NCI-H2171 treated with DMSO at 0.1 percent for 48 hours (cell line): ENCODE measurements at regions not wholly inside any gene's neighbourhood (a gene's known extent, or its start where the extent isn't known, plus 50 kb on each side); places are given as distances from the start of the nearest gene placed in this dataset.
A peak's percentile ranks its signal among the peaks of the same experiment; 100 is the strongest.
"Not testable (repeated sequence)": the region's sequence is repeated elsewhere in the genome, so short reads cannot be mapped to it uniquely, and the experiment has no call there.

Source experiments
- DNase-seq: peaks from one replicate; lab custom pipeline; 2025; lab: John Stamatoyannopoulos, UW

DNA sequence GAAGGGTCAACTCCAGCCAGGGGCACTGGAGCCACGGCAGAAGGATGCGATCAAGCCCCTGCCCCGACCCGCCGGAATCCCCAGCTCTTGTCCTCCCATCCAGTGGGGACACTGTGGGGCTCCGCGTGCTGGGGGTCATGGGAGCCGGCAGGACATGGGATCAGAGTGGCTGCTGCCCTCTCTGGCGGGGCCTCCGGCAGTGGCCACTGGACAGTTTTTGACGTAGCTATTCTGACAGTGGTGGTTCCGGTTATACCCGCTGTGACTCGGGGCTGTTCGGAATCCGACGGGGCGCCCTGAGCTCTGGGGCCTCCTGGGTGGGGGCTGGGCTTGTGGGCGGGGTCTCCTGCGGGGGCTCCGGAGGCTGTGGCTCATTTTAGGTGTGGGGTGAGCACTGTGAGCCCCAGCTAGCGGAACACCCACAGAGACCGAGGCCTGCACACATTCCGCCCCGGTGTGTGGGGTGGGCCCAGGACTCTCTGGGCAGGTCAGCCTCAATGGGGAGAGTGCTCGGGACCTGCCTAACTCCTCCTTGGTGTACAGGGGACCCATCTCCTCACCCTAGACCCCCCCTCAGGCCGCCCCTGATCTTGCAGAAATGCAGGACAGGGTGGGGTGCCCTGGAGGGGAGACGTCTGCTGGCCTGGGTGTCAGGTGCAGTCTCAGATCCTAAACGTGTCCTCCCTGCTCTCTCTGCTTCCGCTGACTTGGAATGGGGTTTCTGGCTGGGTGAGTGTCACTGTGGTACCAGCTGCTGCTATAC is 374.2 kb downstream of the TMEM121 start:
- no peak for DNase-seq

DNA sequence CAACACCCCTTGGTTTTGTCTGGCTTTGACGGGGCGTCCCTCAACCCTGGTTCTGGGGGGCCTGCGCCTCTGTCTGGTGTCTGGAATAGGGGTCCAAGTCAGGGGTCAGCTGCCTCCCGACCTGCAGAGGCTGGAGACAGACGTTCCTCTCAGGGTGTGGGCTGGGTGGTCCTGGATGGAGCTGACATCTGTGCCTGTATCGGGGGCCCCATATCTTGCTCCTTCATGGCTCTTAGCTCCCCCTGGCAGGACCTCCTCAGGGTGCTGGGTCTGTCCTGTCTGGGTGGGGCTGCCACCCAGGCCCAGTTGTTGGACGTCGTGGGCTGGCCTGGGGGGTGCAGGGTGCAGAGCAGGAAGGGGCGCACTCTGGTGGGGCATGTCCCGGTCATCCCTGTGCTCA is 374.8 kb downstream of the TMEM121 start:
- DNase-seq: no peak

DNA sequence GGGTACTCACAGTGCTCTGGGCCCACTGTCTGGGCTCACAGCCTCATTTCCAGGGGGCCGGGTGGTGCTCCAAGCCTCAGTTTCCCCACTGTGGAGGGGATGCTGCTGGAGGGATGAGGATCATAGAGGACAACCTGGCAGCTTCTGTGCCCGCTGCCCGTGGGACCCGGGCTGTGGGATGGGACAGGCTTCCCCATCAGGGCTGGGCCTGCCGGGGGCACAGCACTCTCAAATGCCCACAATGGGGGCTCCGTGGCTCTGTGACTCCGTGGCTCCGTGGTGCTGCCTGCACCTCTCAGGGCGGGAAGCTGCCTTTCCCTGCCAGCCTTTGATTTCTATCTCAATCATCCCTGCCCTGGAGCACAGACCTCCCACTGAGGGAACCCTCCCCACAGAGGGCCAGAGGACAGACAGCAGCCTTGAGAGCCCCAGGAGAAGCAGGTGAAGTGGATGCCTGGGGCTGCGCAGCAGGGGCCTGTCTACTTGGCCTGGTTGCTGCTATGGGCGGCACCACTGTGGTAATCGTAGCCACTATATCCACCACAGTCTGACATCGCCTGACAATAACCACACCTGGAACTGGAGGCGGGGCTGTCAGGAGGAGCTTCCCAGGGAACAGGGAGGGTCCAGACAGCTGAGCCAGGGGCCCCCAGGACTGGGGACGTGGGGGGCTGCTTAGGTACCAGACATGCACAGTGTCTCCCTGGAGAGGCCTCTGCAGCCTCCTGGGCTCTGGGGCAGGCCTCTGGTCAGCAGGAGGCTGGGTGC is 375.9 kb downstream of the TMEM121 start:
- DNase-seq: no peak

- not testable (repeated sequence) for DNase-seq
These were observed 376.4 kb downstream of the TMEM121 start for GRCh38 chr14:105902899-105903165.

- no peak for DNase-seq
These were observed 377.6 kb downstream of the TMEM121 start for GRCh38 chr14:105903971-105904370.

DNA sequence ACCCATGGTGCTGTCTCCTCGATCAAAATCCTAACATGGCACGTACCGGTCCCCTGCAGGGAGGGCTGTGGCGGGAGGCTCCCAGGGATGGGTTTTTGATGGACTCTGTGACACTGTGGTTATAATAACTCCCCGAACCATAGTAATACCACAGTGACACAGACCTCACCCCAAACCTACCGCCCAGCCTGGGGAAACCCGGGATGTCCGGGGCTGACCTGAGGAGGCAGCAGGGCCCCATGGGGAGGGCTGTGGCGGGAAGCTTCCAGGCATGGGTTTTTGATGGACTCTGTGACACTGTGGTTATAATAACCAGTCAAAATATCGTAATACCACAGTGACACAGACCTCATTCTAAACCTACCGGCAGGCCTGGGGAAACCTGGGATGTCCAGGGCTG is 378.0 kb downstream of the TMEM121 start:
- DNase-seq: no peak

- no peak for DNase-seq
These were observed 379.1 kb downstream of the TMEM121 start for GRCh38 chr14:105905456-105905855.

DNA sequence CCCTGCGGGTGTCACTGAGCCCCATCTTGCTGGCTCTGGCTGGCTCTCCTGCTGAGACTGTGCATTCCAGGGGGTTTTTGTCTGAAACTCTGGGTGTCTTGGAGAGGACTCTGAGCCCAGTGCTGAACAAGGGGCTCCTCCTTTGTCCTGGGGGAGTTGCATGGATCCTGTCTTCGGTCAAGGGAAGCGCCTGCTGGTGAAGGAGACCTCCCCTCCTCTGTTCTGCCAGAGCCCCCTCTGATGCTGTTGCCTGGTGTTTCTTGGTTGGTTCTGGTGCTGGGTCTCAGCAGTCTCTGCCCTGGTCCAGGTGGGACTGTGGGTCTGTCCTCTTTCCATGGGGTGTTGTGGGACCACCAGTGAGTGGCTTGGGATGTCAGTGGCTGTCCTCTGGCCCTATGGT is 380.9 kb downstream of the TMEM121 start:
- no peak for DNase-seq

GRCh38 chr14:105908006-105908405 is 381.6 kb downstream of the TMEM121 start:
- no peak for DNase-seq

DNA sequence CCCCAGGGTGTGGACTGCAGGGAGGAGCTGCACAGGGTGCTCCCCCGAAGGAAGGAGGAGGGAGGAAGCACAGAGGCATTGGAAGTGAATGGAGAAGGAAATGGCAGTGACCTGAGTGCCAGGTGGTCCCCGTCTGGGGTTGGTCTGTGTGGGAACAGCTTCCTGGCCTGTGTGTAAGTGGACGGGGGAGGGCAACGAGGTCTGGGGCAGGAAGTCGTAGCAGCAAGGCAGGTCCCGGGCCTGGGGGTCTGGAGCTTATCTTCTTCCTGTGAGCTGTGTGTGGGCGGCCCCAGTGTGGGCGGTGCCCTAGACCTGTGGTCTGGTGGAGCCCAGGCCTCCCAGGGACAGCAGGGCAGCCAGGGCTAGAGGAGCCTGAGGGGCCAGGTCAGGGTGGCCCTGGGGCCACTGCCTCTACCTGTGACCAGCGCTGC is 382.1 kb downstream of the TMEM121 start:
- DNase-seq: no peak

GRCh38 chr14:105909046-105909827 is 382.9 kb downstream of the TMEM121 start:
- DNase-seq: no peak

GRCh38 chr14:105909828-105910120 is 383.4 kb downstream of the TMEM121 start:
- not testable (repeated sequence) for DNase-seq

DNA sequence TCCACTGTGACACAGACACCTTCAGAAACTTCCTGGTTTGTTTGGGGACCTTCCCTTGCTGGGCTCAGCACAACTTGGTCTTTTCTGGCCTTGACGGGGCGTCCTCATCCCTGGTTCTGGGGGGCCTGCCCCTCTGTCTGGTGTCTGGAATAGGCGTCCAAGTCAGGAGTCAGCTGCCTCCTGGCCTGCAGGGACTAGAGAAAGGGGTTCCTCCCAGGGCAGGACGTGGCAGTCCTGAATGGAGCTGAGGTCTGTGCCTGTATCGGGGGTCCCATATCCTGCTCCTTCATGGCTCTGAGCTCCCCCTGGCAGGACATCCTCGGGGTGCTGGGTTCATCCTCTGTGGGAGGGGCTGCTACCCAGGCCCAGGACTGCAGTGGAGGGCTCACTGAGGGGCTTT is 384.0 kb downstream of the TMEM121 start:
- no peak for DNase-seq

- no peak for DNase-seq
These were observed 384.8 kb downstream of the TMEM121 start for GRCh38 chr14:105911006-105911847.

DNA sequence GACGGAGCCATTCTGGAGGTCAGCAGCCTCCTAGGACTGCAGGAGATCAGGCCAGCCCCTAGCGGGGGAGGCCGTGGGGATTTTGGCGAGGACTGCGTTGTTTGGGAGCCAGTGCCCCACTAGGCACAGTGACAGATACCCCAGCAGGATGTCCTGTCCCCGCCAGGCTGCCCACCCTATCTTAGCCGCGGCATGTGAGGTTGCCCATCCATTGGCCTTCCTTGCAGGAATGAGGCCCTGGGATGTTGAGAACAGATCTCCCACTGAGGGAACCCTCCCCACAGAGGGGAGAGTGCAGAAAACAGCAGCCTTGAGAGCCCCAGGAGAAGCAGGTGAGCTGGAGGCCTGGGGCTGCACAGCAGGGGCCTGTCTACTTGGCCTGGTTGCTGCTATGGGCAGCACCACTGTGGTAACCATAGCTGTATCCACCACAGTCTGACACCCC is 385.5 kb downstream of the TMEM121 start:
- DNase-seq: not testable (repeated sequence)

GRCh38 chr14:105912641-105913180 is 386.3 kb downstream of the TMEM121 start:
- DNase-seq: no peak

GRCh38 chr14:105913221-105913620 is 386.8 kb downstream of the TMEM121 start:
- DNase-seq: no peak

GRCh38 chr14:105913861-105914260 is 387.5 kb downstream of the TMEM121 start:
- DNase-seq: no peak

- DNase-seq: not testable (repeated sequence)
These were observed 387.9 kb downstream of the TMEM121 start for GRCh38 chr14:105914281-105914680.

GRCh38 chr14:105914738-105915385 is 388.5 kb downstream of the TMEM121 start:
- peak; percentile 73 for DNase-seq

GRCh38 chr14:105915546-105915945 is 389.2 kb downstream of the TMEM121 start:
- DNase-seq: not testable (repeated sequence)
